HG03066 (cell line): ENCODE measurements at regions not wholly inside any gene's neighbourhood (a gene's known extent, or its start where the extent isn't known, plus 50 kb on each side); places are given as distances from the start of the nearest gene placed in this dataset.
"Not testable (repeated sequence)": the region's sequence is repeated elsewhere in the genome, so short reads cannot be mapped to it uniquely, and the experiment has no call there.

Experiments
- ATAC-seq: cut with Tn5 transposase; IDR thresholded peaks from one replicate; pipeline ENCODE4 v1.9.1; 2021; ENCODE audit warnings: low read depth; ENCODE audit not compliant: unreplicated experiment

GRCh38 chr4:81319657-81320056 is 104.6 kb upstream of the PRKG2 start:
- no peak for ATAC-seq

- ATAC-seq = no peak
Measured at GRCh38 chr4:81314897-81315470, 100.0 kb upstream of the PRKG2 start.

- ATAC-seq = no peak
Measured at GRCh38 chr4:81314196-81314896, 99.3 kb upstream of the PRKG2 start.

- no peak for ATAC-seq
Measured at GRCh38 chr4:81307991-81308390, 93.0 kb upstream of the PRKG2 start.

- no peak for ATAC-seq
Measured at GRCh38 chr4:81304871-81305270, 89.8 kb upstream of the PRKG2 start.

- not testable (repeated sequence) for ATAC-seq
Measured at GRCh38 chr4:81300352-81300751, 85.3 kb upstream of the PRKG2 start.

- no peak for ATAC-seq
Measured at GRCh38 chr4:81290813-81291212, 75.8 kb upstream of the PRKG2 start.

GRCh38 chr4:81287101-81287500 is 72.1 kb upstream of the PRKG2 start:
- ATAC-seq = no peak

GRCh38 chr4:81282131-81282530 is 67.1 kb upstream of the PRKG2 start:
- no peak for ATAC-seq

GRCh38 chr4:81274460-81274859 is 59.4 kb upstream of the PRKG2 start:
- no peak for ATAC-seq

- ATAC-seq = no peak
Measured at GRCh38 chr4:81272671-81273070, 57.6 kb upstream of the PRKG2 start.
